ENCODE measurements at regions not wholly inside any gene's neighbourhood (a gene's known extent, or its start where the extent isn't known, plus 50 kb on each side); places are given as distances from the start of the nearest gene placed in this dataset.

GRCh38 chr18:39909706-39910105, 2045.3 kb upstream of the PIK3C3 start:
- H3K27me3 ChIP-seq = no peaks in the 10 kb centered on the region
- no peaks in the 10 kb centered on the region for H3K9me3 ChIP-seq
- no peak for TF ChIP-seq POLR2A (IDR thresholded peaks at IDR 0.05)
- no peak for DNase-seq
- H3K36me3 ChIP-seq = no peaks in the 10 kb centered on the region
- no peaks in the 10 kb centered on the region for H3K4me1 ChIP-seq
- H3K27ac ChIP-seq = no peak overlapping the region
- no peak overlapping the region for H3K4me3 ChIP-seq

GRCh38 chr18:39886136-39886535, 2068.9 kb upstream of the PIK3C3 start:
- no peaks in the 10 kb centered on the region for H3K9me3 ChIP-seq
- no peak for DNase-seq
- no peak overlapping the region for H3K27ac ChIP-seq
- no peaks in the 10 kb centered on the region for H3K27me3 ChIP-seq
- TF ChIP-seq CTCF (IDR thresholded peaks at IDR 0.05) = no peak
- TF ChIP-seq POLR2A (IDR thresholded peaks at IDR 0.05) = no peak
- H3K4me3 ChIP-seq = no peak overlapping the region
- H3K36me3 ChIP-seq = no peaks in the 10 kb centered on the region
- no peaks in the 10 kb centered on the region for H3K4me1 ChIP-seq

- Histone ChIP-seq H3K36me3 (no peaks in the 10 kb centered on the region), H3K27me3 (no peaks in the 10 kb centered on the region), H3K4me1 (no peaks in the 10 kb centered on the region), H3K9me3 (no peaks in the 10 kb centered on the region), H3K27ac (no peak overlapping the region), H3K4me3 (no peak overlapping the region)
- no peak for DNase-seq
- TF ChIP-seq POLR2A (IDR thresholded peaks at IDR 0.05) (no peak), CTCF (IDR thresholded peaks at IDR 0.05) (no peak)
These were observed 2082.4 kb upstream of the PIK3C3 start for GRCh38 chr18:39872651-39873050.

- no peaks in the 10 kb centered on the region for H3K4me1 ChIP-seq
- no peak overlapping the region for H3K27ac ChIP-seq
- no peaks in the 10 kb centered on the region for H3K9me3 ChIP-seq
- H3K27me3 ChIP-seq = no peaks in the 10 kb centered on the region
- no peaks in the 10 kb centered on the region for H3K36me3 ChIP-seq
- TF ChIP-seq POLR2A (IDR thresholded peaks at IDR 0.05) = no peak
- no peak for TF ChIP-seq CTCF (IDR thresholded peaks at IDR 0.05)
- DNase-seq = no peak
- H3K4me3 ChIP-seq = no peak overlapping the region
These were observed 2083.1 kb upstream of the PIK3C3 start for GRCh38 chr18:39871961-39872360.

- no peaks in the 10 kb centered on the region for H3K36me3 ChIP-seq
These were observed 2084.4 kb upstream of the PIK3C3 start for GRCh38 chr18:39870591-39870990.

GRCh38 chr18:39863916-39864315, 2091.1 kb upstream of the PIK3C3 start:
- H3K4me1 ChIP-seq = no peaks in the 10 kb centered on the region
- H3K27me3 ChIP-seq = no peaks in the 10 kb centered on the region
- DNase-seq = no peak
- H3K9me3 ChIP-seq = no peaks in the 10 kb centered on the region
- no peak overlapping the region for H3K4me3 ChIP-seq
- TF ChIP-seq CTCF (IDR thresholded peaks at IDR 0.05) (no peak), POLR2A (IDR thresholded peaks at IDR 0.05) (no peak)
- H3K36me3 ChIP-seq = no peaks in the 10 kb centered on the region
- H3K27ac ChIP-seq = no peak overlapping the region

More at GRCh38 chr18:39870591-39870990, 2084.4 kb upstream of the PIK3C3 start:
- DNase-seq = no peak
- Histone ChIP-seq H3K4me3 (no peak overlapping the region), H3K9me3 (no peaks in the 10 kb centered on the region), H3K27ac (no peak overlapping the region), H3K27me3 (no peaks in the 10 kb centered on the region), H3K4me1 (no peaks in the 10 kb centered on the region)
- no peak for TF ChIP-seq POLR2A (IDR thresholded peaks at IDR 0.05)
- no peak for TF ChIP-seq CTCF (IDR thresholded peaks at IDR 0.05)

All from Peyer's patch (tissue), 4 donors.